RCC 7860 (cell line): ENCODE measurements at regions not wholly inside any gene's neighbourhood (a gene's known extent, or its start where the extent isn't known, plus 50 kb on each side); places are given as distances from the start of the nearest gene placed in this dataset.

ENCODE experiments used
- DNase-seq: peaks from one replicate; pipeline ENCODE4 v3.0.0-alpha.2; 2015; ENCODE audit warnings: low spot score
- FAIRE-seq: peaks from 2 replicates; lab custom pipeline; 2012; peaks lifted over from hg19 to GRCh38; lab: Jason Lieb, UNC

- FAIRE-seq: no peak
- no peak for DNase-seq
Measured at GRCh38 chr4:138085736-138086305, 156.3 kb downstream of the SLC7A11 start.

- DNase-seq (no peak), FAIRE-seq (no peak)
Measured at GRCh38 chr4:138078751-138079520, 163.2 kb downstream of the SLC7A11 start.

- DNase-seq (no peak), FAIRE-seq (no peak)
Measured at GRCh38 chr4:138078253-138078652, 163.9 kb downstream of the SLC7A11 start.

GRCh38 chr4:138076561-138076960, 165.6 kb downstream of the SLC7A11 start:
- FAIRE-seq: no peak

GRCh38 chr4:138070816-138071215, 171.3 kb downstream of the SLC7A11 start:
- FAIRE-seq (no peak), DNase-seq (no peak)

More at GRCh38 chr4:138076561-138076960, 165.6 kb downstream of the SLC7A11 start:
- DNase-seq: no peak

- FAIRE-seq (no peak), DNase-seq (no peak)
Measured at GRCh38 chr4:138063581-138063980, 178.6 kb downstream of the SLC7A11 start.

GRCh38 chr4:138062929-138063328, 179.2 kb downstream of the SLC7A11 start:
- DNase-seq: no peak

GRCh38 chr4:138056541-138056940, 185.6 kb downstream of the SLC7A11 start:
- FAIRE-seq (no peak), DNase-seq (no peak)

More at GRCh38 chr4:138062929-138063328, 179.2 kb downstream of the SLC7A11 start:
- FAIRE-seq: no peak

- no peak for DNase-seq
Measured at GRCh38 chr4:138055890-138056289, 186.3 kb downstream of the SLC7A11 start.

GRCh38 chr4:138053641-138054301, 188.4 kb downstream of the SLC7A11 start:
- DNase-seq (peak; percentile 74), FAIRE-seq (peak; percentile 89)

More at GRCh38 chr4:138055890-138056289, 186.3 kb downstream of the SLC7A11 start:
- FAIRE-seq: no peak

GRCh38 chr4:138052806-138053632, 189.1 kb downstream of the SLC7A11 start:
- FAIRE-seq (no peak), DNase-seq (no peak)

GRCh38 chr4:138051157-138051556, 191.0 kb downstream of the SLC7A11 start:
- DNase-seq (no peak), FAIRE-seq (no peak)

- no peak for DNase-seq
- FAIRE-seq: no peak
Measured at GRCh38 chr4:138050601-138051000, 191.5 kb downstream of the SLC7A11 start.

GRCh38 chr4:138049355-138049754, 192.8 kb downstream of the SLC7A11 start:
- FAIRE-seq (no peak), DNase-seq (no peak)

- FAIRE-seq: no peak
- DNase-seq: no peak
Measured at GRCh38 chr4:138047290-138047689, 194.9 kb downstream of the SLC7A11 start.

- DNase-seq (no peak), FAIRE-seq (no peak)
Measured at GRCh38 chr4:138045036-138045435, 197.1 kb downstream of the SLC7A11 start.

- DNase-seq (no peak), FAIRE-seq (no peak)
Measured at GRCh38 chr4:138039010-138039409, 203.1 kb downstream of the SLC7A11 start.

GRCh38 chr4:138037696-138038095, 204.5 kb downstream of the SLC7A11 start:
- DNase-seq (no peak), FAIRE-seq (no peak)

- FAIRE-seq: no peak
- DNase-seq: peak; percentile 33
Measured at GRCh38 chr4:138035781-138036258, 206.3 kb downstream of the SLC7A11 start.

GRCh38 chr4:138034871-138035270, 207.3 kb downstream of the SLC7A11 start:
- FAIRE-seq (no peak), DNase-seq (no peak)

- DNase-seq (no peak), FAIRE-seq (no peak)
Measured at GRCh38 chr4:138032222-138032621, 209.9 kb downstream of the SLC7A11 start.
